GM23338 (cell line): ENCODE measurements at regions not wholly inside any gene's neighbourhood (a gene's known extent, or its start where the extent isn't known, plus 50 kb on each side); places are given as distances from the start of the nearest gene placed in this dataset.
A peak's percentile ranks its signal among the peaks of the same experiment; 100 is the strongest.

Experiments used
- ATAC-seq: fragments of 200-7000 bp; cut with Tn5 transposase; 3 replicates; pipeline ENCODE4 v1.9.1; 2020
- DNase-seq: peaks from one replicate; pipeline ENCODE4 v3.0.0-alpha.2; 2015; ENCODE audit warnings: low spot score
- H2AFZ ChIP-seq: fragments of 200-600 bp; sonication (generic); 2 replicates; pipeline ENCODE4 v1.8.0; 2016; ENCODE audit warnings: antibody characterized with exemption, mild to moderate bottlenecking, moderate library complexity
- H3F3A ChIP-seq: fragments of 200-600 bp; sonication (generic); replicated peaks from 2 replicates; pipeline ENCODE4 v1.8.0; 2017; ENCODE audit warnings: antibody characterized with exemption, mixed run types, low read depth
- H3K27ac ChIP-seq: fragments of 200-600 bp; sonication (generic); 2 replicates; pipeline ENCODE4 v1.6.1; 2016; ENCODE audit warnings: low read depth
- H3K27me3 ChIP-seq: fragments of 200-600 bp; sonication (generic); 2 replicates; pipeline ENCODE4 v1.8.0; 2016; ENCODE audit warnings: mild to moderate bottlenecking, mixed run types, moderate library complexity; ENCODE audit not compliant: insufficient read depth
- H3K36me3 ChIP-seq: fragments of 200-600 bp; sonication (generic); 2 replicates; pipeline ENCODE4 v1.8.0; 2016; ENCODE audit warnings: mild to moderate bottlenecking; ENCODE audit not compliant: insufficient read depth
- H3K4me1 ChIP-seq: fragments of 200-600 bp; sonication (generic); 2 replicates; pipeline ENCODE4 v1.8.0; 2016; ENCODE audit warnings: mild to moderate bottlenecking, moderate library complexity; ENCODE audit not compliant: insufficient read depth
- H3K4me2 ChIP-seq: fragments of 200-600 bp; sonication (generic); 2 replicates; pipeline ENCODE4 v1.7.1; 2017; ENCODE audit warnings: mixed run types
- H3K4me3 ChIP-seq: fragments of 200-600 bp; sonication (generic); 2 replicates; pipeline ENCODE4 v1.6.1; 2016; ENCODE audit warnings: mixed run types
- H3K79me2 ChIP-seq: fragments of 200-600 bp; sonication (generic); replicated peaks from 2 replicates; pipeline ENCODE4 v1.8.0; 2017; ENCODE audit warnings: mild to moderate bottlenecking; ENCODE audit not compliant: insufficient read depth
- H3K9me2 ChIP-seq: fragments of 200-600 bp; sonication (generic); 2 replicates; pipeline ENCODE4 v1.8.0; 2017; ENCODE audit not compliant: insufficient read depth
- H4K20me1 ChIP-seq: fragments of 200-600 bp; sonication (generic); replicated peaks from 2 replicates; pipeline ENCODE4 v1.8.0; 2017; ENCODE audit warnings: mild to moderate bottlenecking; ENCODE audit not compliant: insufficient read depth
- H3K27ac Mint-ChIP-seq: 2 replicates; pipeline ENCODE4 v1.8.0; 2020; ENCODE audit warnings: inconsistent platforms, mild to moderate bottlenecking, moderate library complexity, mixed read lengths
- H3K27me3 Mint-ChIP-seq: 3 replicates; pipeline ENCODE4 v1.8.0; 2022; ENCODE audit warnings: low read depth, mild to moderate bottlenecking, moderate library complexity, mixed read lengths, inconsistent platforms; ENCODE audit not compliant: insufficient read depth, poor library complexity
- H3K36me3 Mint-ChIP-seq: 3 replicates; pipeline ENCODE4 v1.8.0; 2021; ENCODE audit warnings: low read depth, mild to moderate bottlenecking, inconsistent platforms, moderate library complexity, mixed read lengths
- H3K4me1 Mint-ChIP-seq: 3 replicates; pipeline ENCODE4 v1.8.0; 2020; ENCODE audit warnings: mild to moderate bottlenecking, inconsistent platforms, mixed read lengths
- H3K4me3 Mint-ChIP-seq: 3 replicates; pipeline ENCODE4 v1.8.0; 2021; ENCODE audit warnings: moderate library complexity, mild to moderate bottlenecking, inconsistent platforms, mixed read lengths
- H3K9me3 Mint-ChIP-seq: 3 replicates; pipeline ENCODE4 v1.8.0; 2020; ENCODE audit warnings: moderate library complexity, mild to moderate bottlenecking, inconsistent platforms, mixed read lengths
- CREB1 ChIP-seq: fragments of 250-450 bp; sonication (Bioruptor Pico); IDR thresholded peaks from 2 replicates; pipeline ENCODE4 v1.5.0; 2020; ENCODE audit warnings: low read depth, mild to moderate bottlenecking, moderate library complexity
- EZH2 ChIP-seq: fragments of 200-600 bp; sonication (generic); IDR thresholded peaks from one replicate; pipeline ENCODE4 v1.8.0; 2017; ENCODE audit warnings: antibody characterized with exemption, mild to moderate bottlenecking, low read depth; ENCODE audit not compliant: unreplicated experiment
- EZH2phosphoT487 ChIP-seq: fragments of 200-600 bp; sonication (generic); IDR thresholded peaks from one replicate; pipeline ENCODE4 v1.8.1; 2018; ENCODE audit warnings: antibody characterized with exemption; ENCODE audit not compliant: unreplicated experiment
- JUNB ChIP-seq: IDR thresholded peaks from one replicate; pipeline ENCODE4 v1.6.1; 2016; ENCODE audit warnings: antibody characterized with exemption; ENCODE audit not compliant: unreplicated experiment
- NANOG ChIP-seq: IDR thresholded peaks from 2 replicates; pipeline ENCODE4 v1.6.1; 2016; ENCODE audit warnings: antibody characterized with exemption, borderline replicate concordance
- ZNF114 ChIP-seq: fragments of 250-450 bp; sonication (Bioruptor Pico); IDR thresholded peaks from 2 replicates; pipeline ENCODE4 v1.5.0; 2020; ENCODE audit warnings: mild to moderate bottlenecking, moderate library complexity
- ZNF331 ChIP-seq: fragments of 250-450 bp; sonication (Bioruptor Pico); IDR thresholded peaks from 2 replicates; pipeline ENCODE4 v1.5.0; 2020; ENCODE audit warnings: low read depth, mild to moderate bottlenecking, moderate library complexity
- TF ChIP-seq, protein P1 (sequence below), 2 experiments: fragments of 200-600 bp in 1 of 2; sonication (generic) in 1 of 2; conservative IDR thresholded peaks; 2 replicates each; pipeline versions ENCODE4 v1.5.1 to v1.6.1; 2016 to 2017; ENCODE audit warnings: antibody characterized with exemption in 2 of 2, low read depth in 2 of 2, mild to moderate bottlenecking in 2 of 2, moderate library complexity in 1 of 2
- TF ChIP-seq, protein P2 (sequence below): IDR thresholded peaks from one replicate; pipeline ENCODE4 v1.6.1; 2018; ENCODE audit warnings: antibody characterized with exemption; ENCODE audit not compliant: unreplicated experiment
- TF ChIP-seq, protein P3 (sequence below): fragments of 250-450 bp; sonication (Bioruptor Pico); IDR thresholded peaks from 2 replicates; pipeline ENCODE4 v1.5.0; 2020; ENCODE audit warnings: mild to moderate bottlenecking, moderate library complexity

DNA sequence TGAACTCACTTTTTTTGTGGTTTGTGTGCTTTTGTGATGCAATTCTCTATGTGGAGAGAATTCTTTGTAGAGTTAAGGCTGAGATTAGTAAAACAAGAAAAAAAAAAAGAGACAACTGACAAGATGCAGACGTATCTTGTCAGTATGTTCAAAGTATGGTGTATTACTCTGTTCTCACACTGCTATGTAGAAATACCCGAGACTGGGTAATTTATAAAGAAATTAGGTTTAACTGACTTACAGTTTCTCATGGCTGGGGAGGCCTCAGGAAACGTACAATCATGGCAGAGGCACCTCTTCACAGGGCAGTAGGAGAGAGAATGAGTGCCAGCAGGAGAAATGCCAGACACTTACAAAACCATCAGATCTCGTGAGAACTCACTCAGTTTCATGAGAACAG is 475.2 kb upstream of the CDH18 start (continued):
- TF ChIP-seq, protein P1, sequence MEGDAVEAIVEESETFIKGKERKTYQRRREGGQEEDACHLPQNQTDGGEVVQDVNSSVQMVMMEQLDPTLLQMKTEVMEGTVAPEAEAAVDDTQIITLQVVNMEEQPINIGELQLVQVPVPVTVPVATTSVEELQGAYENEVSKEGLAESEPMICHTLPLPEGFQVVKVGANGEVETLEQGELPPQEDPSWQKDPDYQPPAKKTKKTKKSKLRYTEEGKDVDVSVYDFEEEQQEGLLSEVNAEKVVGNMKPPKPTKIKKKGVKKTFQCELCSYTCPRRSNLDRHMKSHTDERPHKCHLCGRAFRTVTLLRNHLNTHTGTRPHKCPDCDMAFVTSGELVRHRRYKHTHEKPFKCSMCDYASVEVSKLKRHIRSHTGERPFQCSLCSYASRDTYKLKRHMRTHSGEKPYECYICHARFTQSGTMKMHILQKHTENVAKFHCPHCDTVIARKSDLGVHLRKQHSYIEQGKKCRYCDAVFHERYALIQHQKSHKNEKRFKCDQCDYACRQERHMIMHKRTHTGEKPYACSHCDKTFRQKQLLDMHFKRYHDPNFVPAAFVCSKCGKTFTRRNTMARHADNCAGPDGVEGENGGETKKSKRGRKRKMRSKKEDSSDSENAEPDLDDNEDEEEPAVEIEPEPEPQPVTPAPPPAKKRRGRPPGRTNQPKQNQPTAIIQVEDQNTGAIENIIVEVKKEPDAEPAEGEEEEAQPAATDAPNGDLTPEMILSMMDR (conservative IDR thresholded peaks at IDR 0.05; ENCODE audit: low read depth in 2 of 2), result no peak
- TF ChIP-seq, protein P2, sequence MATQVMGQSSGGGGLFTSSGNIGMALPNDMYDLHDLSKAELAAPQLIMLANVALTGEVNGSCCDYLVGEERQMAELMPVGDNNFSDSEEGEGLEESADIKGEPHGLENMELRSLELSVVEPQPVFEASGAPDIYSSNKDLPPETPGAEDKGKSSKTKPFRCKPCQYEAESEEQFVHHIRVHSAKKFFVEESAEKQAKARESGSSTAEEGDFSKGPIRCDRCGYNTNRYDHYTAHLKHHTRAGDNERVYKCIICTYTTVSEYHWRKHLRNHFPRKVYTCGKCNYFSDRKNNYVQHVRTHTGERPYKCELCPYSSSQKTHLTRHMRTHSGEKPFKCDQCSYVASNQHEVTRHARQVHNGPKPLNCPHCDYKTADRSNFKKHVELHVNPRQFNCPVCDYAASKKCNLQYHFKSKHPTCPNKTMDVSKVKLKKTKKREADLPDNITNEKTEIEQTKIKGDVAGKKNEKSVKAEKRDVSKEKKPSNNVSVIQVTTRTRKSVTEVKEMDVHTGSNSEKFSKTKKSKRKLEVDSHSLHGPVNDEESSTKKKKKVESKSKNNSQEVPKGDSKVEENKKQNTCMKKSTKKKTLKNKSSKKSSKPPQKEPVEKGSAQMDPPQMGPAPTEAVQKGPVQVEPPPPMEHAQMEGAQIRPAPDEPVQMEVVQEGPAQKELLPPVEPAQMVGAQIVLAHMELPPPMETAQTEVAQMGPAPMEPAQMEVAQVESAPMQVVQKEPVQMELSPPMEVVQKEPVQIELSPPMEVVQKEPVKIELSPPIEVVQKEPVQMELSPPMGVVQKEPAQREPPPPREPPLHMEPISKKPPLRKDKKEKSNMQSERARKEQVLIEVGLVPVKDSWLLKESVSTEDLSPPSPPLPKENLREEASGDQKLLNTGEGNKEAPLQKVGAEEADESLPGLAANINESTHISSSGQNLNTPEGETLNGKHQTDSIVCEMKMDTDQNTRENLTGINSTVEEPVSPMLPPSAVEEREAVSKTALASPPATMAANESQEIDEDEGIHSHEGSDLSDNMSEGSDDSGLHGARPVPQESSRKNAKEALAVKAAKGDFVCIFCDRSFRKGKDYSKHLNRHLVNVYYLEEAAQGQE, result no peak
- TF ChIP-seq EZH2phosphoT487, result no peak

DNA sequence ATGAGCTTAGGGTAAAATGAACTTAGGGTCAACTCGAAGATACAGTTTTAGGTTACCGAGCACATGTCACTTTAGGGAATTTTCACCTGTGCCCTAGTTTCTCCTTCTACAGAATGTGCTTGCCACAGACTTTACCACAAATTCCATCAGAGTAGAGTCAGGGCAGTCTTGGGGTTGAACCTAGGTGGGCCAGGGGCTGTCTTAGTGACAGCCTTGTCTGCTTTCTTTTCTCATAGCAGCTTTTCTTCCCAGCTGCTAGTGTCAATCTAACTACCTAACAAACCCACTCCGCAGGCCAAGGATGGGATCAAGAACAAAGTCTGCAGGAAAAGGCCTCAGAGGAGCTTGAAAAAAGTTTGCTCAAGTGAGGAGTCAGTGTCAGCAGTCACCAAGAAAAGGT is 458.1 kb upstream of the CDH18 start:
- Histone ChIP-seq H3K4me2 (no peak overlapping the region), H3K27me3 (no peaks in the 10 kb centered on the region), H3K79me2 (no peaks in the 10 kb centered on the region), H3K36me3 (no peaks in the 10 kb centered on the region), H3K4me1 (no peaks in the 10 kb centered on the region), H2AFZ (peak overlapping the region; percentile 92), H4K20me1 (no peaks in the 10 kb centered on the region), H3F3A (no peaks in the 10 kb centered on the region), H3K4me3 (no peak overlapping the region), H3K9me2 (no peaks in the 10 kb centered on the region), H3K27ac (no peak overlapping the region)
- Mint-ChIP-seq H3K4me1 (peaks cover 3% of the 10 kb centered on the region; the same call in 2 of the 3 replicates), H3K27ac (no peak overlapping the region), H3K9me3 (no peaks in the 10 kb centered on the region), H3K36me3 (no peaks in the 10 kb centered on the region), H3K4me3 (no peak overlapping the region), H3K27me3 (no peaks in the 10 kb centered on the region)
- no peak for DNase-seq
- ATAC-seq, result no peak
- no peak for TF ChIP-seq ZNF331 (CRISPR knock-in tag)
- TF ChIP-seq ZNF114 (CRISPR knock-in tag), result no peak
- TF ChIP-seq JUNB, result no peak
- no peak for TF ChIP-seq NANOG
- no peak for TF ChIP-seq CREB1
- no peak for TF ChIP-seq EZH2
- TF ChIP-seq, protein P3, sequence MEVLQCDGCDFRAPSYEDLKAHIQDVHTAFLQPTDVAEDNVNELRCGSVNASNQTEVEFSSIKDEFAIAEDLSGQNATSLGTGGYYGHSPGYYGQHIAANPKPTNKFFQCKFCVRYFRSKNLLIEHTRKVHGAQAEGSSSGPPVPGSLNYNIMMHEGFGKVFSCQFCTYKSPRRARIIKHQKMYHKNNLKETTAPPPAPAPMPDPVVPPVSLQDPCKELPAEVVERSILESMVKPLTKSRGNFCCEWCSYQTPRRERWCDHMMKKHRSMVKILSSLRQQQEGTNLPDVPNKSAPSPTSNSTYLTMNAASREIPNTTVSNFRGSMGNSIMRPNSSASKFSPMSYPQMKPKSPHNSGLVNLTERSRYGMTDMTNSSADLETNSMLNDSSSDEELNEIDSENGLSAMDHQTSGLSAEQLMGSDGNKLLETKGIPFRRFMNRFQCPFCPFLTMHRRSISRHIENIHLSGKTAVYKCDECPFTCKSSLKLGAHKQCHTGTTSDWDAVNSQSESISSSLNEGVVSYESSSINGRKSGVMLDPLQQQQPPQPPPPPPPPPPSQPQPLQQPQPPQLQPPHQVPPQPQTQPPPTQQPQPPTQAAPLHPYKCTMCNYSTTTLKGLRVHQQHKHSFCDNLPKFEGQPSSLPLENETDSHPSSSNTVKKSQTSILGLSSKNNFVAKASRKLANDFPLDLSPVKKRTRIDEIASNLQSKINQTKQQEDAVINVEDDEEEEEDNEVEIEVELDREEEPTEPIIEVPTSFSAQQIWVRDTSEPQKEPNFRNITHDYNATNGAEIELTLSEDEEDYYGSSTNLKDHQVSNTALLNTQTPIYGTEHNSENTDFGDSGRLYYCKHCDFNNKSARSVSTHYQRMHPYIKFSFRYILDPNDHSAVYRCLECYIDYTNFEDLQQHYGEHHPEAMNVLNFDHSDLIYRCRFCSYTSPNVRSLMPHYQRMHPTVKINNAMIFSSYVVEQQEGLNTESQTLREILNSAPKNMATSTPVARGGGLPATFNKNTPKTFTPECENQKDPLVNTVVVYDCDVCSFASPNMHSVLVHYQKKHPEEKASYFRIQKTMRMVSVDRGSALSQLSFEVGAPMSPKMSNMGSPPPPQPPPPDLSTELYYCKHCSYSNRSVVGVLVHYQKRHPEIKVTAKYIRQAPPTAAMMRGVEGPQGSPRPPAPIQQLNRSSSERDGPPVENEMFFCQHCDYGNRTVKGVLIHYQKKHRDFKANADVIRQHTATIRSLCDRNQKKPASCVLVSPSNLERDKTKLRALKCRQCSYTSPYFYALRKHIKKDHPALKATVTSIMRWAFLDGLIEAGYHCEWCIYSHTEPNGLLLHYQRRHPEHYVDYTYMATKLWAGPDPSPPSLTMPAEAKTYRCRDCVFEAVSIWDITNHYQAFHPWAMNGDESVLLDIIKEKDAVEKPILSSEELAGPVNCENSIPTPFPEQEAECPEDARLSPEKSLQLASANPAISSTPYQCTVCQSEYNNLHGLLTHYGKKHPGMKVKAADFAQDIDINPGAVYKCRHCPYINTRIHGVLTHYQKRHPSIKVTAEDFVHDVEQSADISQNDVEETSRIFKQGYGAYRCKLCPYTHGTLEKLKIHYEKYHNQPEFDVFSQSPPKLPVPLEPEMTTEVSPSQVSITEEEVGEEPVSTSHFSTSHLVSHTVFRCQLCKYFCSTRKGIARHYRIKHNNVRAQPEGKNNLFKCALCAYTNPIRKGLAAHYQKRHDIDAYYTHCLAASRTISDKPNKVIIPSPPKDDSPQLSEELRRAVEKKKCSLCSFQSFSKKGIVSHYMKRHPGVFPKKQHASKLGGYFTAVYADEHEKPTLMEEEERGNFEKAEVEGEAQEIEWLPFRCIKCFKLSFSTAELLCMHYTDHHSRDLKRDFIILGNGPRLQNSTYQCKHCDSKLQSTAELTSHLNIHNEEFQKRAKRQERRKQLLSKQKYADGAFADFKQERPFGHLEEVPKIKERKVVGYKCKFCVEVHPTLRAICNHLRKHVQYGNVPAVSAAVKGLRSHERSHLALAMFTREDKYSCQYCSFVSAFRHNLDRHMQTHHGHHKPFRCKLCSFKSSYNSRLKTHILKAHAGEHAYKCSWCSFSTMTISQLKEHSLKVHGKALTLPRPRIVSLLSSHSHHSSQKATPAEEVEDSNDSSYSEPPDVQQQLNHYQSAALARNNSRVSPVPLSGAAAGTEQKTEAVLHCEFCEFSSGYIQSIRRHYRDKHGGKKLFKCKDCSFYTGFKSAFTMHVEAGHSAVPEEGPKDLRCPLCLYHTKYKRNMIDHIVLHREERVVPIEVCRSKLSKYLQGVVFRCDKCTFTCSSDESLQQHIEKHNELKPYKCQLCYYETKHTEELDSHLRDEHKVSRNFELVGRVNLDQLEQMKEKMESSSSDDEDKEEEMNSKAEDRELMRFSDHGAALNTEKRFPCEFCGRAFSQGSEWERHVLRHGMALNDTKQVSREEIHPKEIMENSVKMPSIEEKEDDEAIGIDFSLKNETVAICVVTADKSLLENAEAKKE (CRISPR knock-in tag), result no peak
- TF ChIP-seq, protein P2, result no peak
